ENCODE measurements at regions not wholly inside any gene's neighbourhood (a gene's known extent, or its start where the extent isn't known, plus 50 kb on each side); places are given as distances from the start of the nearest gene placed in this dataset.
"Not testable (repeated sequence)": the region's sequence is repeated elsewhere in the genome, so short reads cannot be mapped to it uniquely, and the experiment has no call there.

- DNase-seq: no peak
Observed at GRCh38 chr12:23356440-23356839, 593.0 kb downstream of the SOX5 start.

DNA sequence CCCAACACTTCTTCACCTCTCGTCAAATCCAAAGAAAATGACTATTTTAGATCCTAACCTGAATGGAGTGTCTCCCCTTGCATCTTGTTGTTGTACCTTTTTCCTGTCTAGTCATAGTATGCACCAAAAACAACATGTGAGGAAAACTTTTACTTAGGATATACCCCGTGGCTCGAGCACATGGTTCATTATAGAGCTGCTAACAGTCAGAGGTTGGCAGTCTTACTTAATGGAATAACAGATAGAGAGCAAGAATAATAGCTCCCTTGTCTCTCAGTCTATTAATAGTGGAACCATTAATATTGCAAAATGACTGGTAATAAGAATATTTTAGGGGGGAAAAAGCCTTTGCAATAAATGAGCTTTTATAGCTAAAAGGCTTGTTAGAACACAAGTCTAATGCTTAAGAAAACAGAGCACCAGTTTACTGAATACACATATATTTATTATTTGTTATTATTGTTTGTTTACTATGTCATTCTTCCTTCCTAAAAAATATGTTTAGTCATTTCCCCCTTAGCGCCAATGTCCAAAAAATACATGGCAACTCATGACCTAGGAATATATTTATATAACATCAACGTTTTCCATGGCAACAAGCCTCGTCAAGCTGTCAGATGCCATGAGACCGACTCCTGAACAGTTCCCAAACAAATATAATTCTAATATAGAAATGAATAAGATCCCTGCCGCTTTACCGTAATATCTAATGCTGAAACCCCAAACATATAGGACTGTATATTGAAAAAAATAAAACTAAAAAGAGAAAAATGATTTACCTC, 592.4 kb downstream of the SOX5 start:
- no peak for DNase-seq

GRCh38 chr12:23359975-23360701, 589.3 kb downstream of the SOX5 start:
- DNase-seq: no peak

- DNase-seq: no peak
Observed at GRCh38 chr12:23361971-23362370, 587.5 kb downstream of the SOX5 start.

- no peak for DNase-seq
Observed at GRCh38 chr12:23368590-23368989, 580.9 kb downstream of the SOX5 start.

GRCh38 chr12:23375621-23376020, 573.8 kb downstream of the SOX5 start:
- no peak for DNase-seq

DNA sequence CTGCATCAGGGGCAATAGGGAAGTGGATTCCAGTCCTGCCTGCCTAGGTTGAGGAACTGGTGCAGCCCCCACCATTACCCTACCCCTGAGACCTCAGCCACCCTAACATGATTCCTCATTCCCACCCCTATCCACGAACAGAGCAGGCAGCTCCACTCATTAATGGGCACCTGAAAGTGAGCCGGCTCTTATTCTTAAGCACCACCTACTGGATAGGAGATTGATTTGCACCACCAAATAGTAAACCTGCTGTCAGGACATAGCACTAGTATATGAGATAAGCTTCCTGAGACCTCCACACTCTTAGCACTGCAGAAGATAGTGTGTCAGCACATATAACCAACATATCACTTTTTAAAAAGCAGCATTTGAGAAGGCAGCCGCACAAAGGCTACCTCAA, 573.2 kb downstream of the SOX5 start:
- no peak for DNase-seq

DNA sequence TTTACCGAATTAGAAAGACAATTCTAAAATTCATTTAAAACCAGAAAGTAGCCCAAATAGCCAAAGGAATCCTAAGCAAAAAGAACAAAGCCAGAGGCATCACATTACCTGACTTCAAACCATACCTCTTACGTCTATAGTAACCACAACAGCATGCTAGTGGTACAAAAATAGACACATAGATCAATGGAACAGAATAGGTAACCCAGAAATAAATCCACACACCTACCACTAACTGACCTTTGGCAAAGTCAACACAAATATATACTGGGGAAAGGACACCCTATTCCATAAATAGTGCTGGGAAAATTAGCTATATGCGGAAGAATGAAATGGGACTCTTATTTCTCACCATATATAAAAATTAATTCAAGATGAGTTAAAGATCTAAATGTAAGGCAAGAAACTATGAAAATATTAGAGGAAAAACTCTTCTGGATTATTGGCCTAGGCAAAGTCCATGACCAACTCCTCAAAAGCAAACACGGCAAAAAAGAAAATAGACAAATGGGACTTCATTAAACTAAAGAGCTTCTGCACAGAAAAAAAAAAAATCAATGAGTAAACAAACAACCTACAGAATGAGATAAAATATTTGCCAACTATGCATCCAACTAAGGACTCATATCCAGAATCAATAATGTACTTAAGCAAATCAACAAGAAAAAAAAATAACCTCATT, 568.9 kb downstream of the SOX5 start:
- no peak for DNase-seq

DNA sequence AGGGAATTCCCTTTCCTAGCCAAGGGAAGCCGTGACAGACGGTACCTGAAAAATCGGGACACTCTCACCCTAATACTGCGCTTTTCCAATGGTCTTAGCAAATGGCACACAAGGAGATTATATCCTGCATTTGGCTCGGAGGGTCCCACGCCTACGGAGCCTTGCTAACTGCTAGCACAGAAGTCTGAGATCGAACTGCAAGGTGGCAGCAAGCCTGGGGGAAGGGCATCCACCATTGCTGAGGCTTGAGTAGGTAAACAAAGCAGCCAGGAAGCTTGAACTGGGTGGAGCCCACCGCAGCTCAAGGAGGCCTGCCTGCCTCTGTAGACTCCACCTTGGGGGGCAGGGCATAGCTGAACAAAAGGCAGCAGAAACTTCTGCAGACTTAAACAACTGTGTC, 560.6 kb downstream of the SOX5 start:
- DNase-seq: not testable (repeated sequence)

DNA sequence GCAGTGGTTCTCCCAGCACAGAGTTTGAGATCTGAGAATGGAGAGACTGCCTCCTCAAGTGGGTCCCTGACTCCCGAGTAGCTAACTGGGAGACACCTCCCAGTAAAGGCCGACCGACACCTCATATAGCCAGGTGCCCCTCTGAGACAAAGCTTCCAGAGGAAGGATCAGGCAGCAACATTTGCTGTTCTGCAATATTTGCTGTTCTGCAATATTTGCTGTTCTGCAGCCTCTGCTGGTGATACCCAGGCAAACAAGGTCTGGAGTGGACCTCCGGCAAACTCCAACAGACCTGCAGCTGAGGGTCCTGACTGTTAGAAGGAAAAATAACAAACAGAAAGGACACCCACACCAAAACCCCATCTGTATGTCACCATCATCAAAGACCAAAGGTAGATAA, 560.2 kb downstream of the SOX5 start:
- not testable (repeated sequence) for DNase-seq

DNA sequence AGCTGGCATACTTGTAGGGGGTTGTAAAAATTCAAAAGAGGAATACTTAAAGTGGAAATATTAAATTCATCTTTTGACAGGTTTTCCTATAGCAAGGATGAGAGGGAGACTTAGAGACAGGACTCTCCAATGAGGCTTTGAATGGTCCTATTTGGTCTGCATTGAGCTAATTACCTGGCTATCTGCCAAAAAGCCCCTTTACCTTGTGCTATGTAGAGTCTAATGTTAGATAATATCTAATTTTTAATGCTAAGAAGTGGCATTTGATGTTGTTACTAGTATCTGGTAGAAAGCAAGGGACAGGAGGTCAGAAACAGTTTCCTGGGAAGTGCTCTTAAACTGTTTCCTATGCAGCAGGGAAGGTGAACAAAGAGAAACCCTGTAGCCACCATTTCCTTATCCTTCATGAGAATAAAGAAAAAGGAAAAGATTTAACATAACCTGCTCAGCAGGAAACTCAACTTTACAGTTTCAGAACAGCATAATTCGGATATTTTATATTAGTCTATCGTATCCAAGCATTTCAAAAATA, 550.0 kb downstream of the SOX5 start:
- DNase-seq: no peak

GRCh38 chr12:23415180-23415579, 534.3 kb downstream of the SOX5 start:
- DNase-seq: no peak

DNA sequence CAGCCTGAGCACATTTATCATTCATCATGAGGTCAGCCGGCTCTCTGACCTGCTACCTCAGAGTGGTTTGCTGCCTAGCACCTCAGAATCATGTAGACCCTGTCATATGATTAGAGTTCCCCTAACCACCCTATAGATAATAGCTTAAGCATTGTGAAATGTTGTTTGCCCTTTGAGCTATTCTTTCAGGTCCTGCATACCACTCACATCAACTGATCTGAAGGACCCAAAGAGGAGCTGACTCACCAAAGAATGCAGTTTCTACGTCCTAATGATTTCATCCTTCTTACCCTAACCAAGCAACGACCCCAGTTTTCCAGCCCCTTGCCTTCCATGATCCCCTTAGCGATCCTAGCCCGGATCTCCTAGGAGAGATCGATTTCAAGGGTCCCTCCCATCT, 527.9 kb downstream of the SOX5 start:
- DNase-seq: no peak

GRCh38 chr12:23423097-23423687, 526.3 kb downstream of the SOX5 start:
- DNase-seq: no peak

GRCh38 chr12:23423796-23424195, 525.7 kb downstream of the SOX5 start:
- no peak for DNase-seq

DNA sequence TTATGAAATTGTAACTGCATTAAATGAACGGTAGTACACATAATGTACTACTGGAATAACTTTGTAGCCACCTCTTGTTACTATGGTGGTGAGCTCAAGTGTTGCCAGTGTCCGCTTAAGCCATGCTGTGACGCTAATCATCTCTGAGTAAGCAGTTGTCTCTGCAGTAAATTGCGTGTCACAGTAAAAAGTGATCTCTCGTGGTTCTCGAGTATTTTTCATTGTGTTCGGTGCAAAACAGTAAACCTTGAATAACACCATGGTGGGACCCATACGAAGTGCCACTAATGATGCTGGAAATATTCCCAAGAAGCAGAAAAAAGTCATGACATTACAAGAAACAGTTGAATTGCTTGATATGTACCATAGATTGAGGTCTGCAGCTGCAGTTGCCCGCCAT, 524.8 kb downstream of the SOX5 start:
- DNase-seq: no peak

GRCh38 chr12:23426328-23426727, 523.1 kb downstream of the SOX5 start:
- no peak for DNase-seq

DNA sequence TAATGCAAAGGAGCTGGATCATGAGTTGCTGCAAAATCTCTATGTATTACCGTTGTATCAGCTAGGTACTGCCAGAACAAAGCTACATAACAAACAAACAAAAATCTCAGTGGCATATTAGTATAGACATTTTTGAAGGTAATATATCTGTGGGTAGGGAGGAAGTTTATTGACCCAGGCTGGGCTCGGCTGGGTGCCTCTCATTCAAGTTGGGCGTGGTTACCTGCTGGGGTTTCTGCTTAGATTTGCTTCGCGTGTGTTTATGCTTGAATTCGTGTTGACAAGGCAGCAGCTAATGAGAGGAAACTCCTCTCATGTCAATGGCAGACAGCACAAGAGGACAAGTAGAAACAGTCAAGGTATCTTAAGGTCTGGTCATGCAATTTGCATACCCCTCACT, 520.7 kb downstream of the SOX5 start:
- no peak for DNase-seq

- DNase-seq: no peak
Observed at GRCh38 chr12:23431006-23431405, 518.5 kb downstream of the SOX5 start.

GRCh38 chr12:23433121-23433520, 516.3 kb downstream of the SOX5 start:
- DNase-seq: no peak

DNA sequence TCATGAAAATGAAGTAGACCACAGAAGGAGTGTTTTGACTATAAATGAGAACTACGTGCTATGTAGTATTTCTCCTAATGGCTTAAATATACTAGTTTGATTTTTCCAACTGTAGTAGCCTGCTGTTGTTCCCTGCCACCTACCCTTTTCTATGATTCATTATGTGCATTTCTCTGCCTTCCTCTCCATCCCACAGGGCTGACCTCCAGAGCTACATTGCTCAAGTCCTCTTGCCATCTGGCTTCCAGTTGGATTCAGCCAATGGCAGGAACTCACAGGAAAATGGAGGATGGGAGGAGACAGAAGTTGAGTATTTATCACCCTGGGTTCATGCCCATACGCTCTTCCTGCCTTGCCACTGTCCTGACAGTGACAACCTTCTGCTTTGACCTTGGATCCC, 515.3 kb downstream of the SOX5 start:
- DNase-seq: no peak

DNA sequence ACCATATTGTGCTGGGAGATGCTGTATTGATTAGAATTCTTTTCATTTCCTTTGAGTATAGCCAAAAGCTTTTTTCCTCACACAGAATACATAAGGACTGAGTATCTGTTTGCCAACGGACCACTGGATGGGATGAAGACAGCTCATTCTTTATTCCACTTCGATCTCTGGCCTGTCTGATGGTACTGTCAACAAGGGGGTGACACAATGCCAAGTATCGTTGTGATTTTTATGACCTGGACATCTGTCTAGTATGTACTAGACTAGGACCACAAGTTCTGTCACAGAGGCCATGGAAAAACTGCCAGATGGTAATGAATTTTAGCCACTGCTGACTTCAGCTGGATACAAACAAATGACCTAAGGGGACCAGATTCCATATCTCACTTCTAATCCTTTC, 502.7 kb downstream of the SOX5 start:
- DNase-seq: no peak

All from amygdala (tissue), 56 donors.